ENCODE measurements at regions not wholly inside any gene's neighbourhood (a gene's known extent, or its start where the extent isn't known, plus 50 kb on each side); places are given as distances from the start of the nearest gene placed in this dataset.

DNA sequence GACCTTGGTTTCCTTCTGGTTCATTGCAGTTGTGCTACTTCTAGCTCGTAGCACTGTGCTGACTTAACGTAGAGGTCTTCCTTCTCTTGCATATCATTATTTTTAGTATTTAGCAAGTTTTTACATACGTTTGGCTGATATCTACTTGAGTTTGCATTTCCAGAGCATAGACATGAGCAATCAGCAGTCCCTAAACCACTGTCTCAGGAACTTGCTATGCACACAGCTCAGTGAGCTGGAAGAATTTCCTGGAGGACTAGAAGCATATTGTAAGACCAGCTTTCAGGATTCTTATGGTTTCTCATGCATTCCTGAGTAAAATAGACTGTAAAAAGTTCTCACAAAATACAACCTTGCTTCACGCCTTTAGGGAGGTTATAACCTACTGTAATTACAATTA is 226.7 kb upstream of the PDGFD start:
- CTCF ChIA-PET, result no interaction called here
- TF ChIP-seq SMAD4 (CRISPR knock-in tag; IDR thresholded peaks at IDR 0.05) (no peak), ZNF232 (CRISPR knock-in tag; IDR thresholded peaks at IDR 0.05) (no peak), NR3C1 (CRISPR knock-in tag; conservative IDR thresholded peaks at IDR 0.05; ENCODE audit: low read depth) (no peak), OVOL2 (CRISPR knock-in tag; IDR thresholded peaks at IDR 0.05; ENCODE audit: borderline replicate concordance) (no peak), ELF4 (CRISPR knock-in tag; IDR thresholded peaks at IDR 0.05; ENCODE audit: low read depth) (no peak), CTCF (IDR thresholded peaks at IDR 0.05) (no peak), ZNF416 (CRISPR knock-in tag; IDR thresholded peaks at IDR 0.05) (no peak)
- TF ChIP-seq, protein P1, sequence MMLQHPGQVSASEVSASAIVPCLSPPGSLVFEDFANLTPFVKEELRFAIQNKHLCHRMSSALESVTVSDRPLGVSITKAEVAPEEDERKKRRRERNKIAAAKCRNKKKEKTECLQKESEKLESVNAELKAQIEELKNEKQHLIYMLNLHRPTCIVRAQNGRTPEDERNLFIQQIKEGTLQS (CRISPR knock-in tag; conservative IDR thresholded peaks at IDR 0.05), result no peak
- TF ChIP-seq, protein P2, sequence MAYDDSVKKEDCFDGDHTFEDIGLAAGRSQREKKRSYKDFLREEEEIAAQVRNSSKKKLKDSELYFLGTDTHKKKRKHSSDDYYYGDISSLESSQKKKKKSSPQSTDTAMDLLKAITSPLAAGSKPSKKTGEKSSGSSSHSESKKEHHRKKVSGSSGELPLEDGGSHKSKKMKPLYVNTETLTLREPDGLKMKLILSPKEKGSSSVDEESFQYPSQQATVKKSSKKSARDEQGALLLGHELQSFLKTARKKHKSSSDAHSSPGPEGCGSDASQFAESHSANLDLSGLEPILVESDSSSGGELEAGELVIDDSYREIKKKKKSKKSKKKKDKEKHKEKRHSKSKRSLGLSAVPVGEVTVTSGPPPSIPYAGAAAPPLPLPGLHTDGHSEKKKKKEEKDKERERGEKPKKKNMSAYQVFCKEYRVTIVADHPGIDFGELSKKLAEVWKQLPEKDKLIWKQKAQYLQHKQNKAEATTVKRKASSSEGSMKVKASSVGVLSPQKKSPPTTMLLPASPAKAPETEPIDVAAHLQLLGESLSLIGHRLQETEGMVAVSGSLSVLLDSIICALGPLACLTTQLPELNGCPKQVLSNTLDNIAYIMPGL (CRISPR knock-in tag; IDR thresholded peaks at IDR 0.05), result no peak
- no peak for ATAC-seq
- Mint-ChIP-seq H3K4me3 (no peak overlapping the region), H3K27ac (no peak overlapping the region), H3K9me3 (peaks cover 5% of the 10 kb centered on the region; the same call in 1 of the 2 replicates), H3K27me3 (ENCODE audit: low read depth) (no peaks in the 10 kb centered on the region), H3K36me3 (no peaks in the 10 kb centered on the region), H3K4me1 (peaks cover 18% of the 10 kb centered on the region)
- DNase-seq (ENCODE audit: low spot score), result no peak
- POLR2A ChIA-PET, result no interaction called here

GRCh38 chr11:104385884-104386283 is 221.9 kb upstream of the PDGFD start:
- DNase-seq (ENCODE audit: low spot score) (no peak), ATAC-seq (no peak)
- H3K4me3 Mint-ChIP-seq, result no peak overlapping the region
- H3K36me3 Mint-ChIP-seq, result no peaks in the 10 kb centered on the region
- H3K27me3 Mint-ChIP-seq (ENCODE audit: low read depth), result no peaks in the 10 kb centered on the region
- no peak overlapping the region for H3K27ac Mint-ChIP-seq
- POLR2A ChIA-PET, result no interaction called here
- no peak for TF ChIP-seq ZNF396 (CRISPR knock-in tag; IDR thresholded peaks at IDR 0.05; ENCODE audit: borderline replicate concordance)
- TF ChIP-seq RORB (CRISPR knock-in tag; IDR thresholded peaks at IDR 0.05), result no peak
- no peak for TF ChIP-seq NFYB (CRISPR knock-in tag; conservative IDR thresholded peaks at IDR 0.05; ENCODE audit: low read depth)
- no peak for TF ChIP-seq USF2 (CRISPR knock-in tag; IDR thresholded peaks at IDR 0.05)
- TF ChIP-seq, protein P3, sequence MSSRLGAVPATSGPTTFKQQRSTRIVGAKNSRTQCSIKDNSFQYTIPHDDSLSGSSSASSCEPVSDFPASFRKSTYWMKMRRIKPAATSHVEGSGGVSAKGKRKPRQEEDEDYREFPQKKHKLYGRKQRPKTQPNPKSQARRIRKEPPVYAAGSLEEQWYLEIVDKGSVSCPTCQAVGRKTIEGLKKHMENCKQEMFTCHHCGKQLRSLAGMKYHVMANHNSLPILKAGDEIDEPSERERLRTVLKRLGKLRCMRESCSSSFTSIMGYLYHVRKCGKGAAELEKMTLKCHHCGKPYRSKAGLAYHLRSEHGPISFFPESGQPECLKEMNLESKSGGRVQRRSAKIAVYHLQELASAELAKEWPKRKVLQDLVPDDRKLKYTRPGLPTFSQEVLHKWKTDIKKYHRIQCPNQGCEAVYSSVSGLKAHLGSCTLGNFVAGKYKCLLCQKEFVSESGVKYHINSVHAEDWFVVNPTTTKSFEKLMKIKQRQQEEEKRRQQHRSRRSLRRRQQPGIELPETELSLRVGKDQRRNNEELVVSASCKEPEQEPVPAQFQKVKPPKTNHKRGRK (CRISPR knock-in tag; IDR thresholded peaks at IDR 0.05; ENCODE audit: borderline replicate concordance), result no peak
- no peak for TF ChIP-seq ATF2 (CRISPR knock-in tag; IDR thresholded peaks at IDR 0.05; ENCODE audit: borderline replicate concordance, low read depth)
- TF ChIP-seq, protein P4, sequence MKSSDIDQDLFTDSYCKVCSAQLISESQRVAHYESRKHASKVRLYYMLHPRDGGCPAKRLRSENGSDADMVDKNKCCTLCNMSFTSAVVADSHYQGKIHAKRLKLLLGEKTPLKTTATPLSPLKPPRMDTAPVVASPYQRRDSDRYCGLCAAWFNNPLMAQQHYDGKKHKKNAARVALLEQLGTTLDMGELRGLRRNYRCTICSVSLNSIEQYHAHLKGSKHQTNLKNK (CRISPR knock-in tag; IDR thresholded peaks at IDR 0.05), result no peak
- TF ChIP-seq FOXK1 (CRISPR knock-in tag; IDR thresholded peaks at IDR 0.05), result no peak
- no peak for TF ChIP-seq NR1H2 (CRISPR knock-in tag; IDR thresholded peaks at IDR 0.05)
- TF ChIP-seq OVOL2 (CRISPR knock-in tag; IDR thresholded peaks at IDR 0.05; ENCODE audit: borderline replicate concordance), result no peak
- TF ChIP-seq TEAD4 (CRISPR knock-in tag; IDR thresholded peaks at IDR 0.05), result no peak
- TF ChIP-seq TP53 (CRISPR knock-in tag; IDR thresholded peaks at IDR 0.05), result no peak
- TF ChIP-seq, protein P5, sequence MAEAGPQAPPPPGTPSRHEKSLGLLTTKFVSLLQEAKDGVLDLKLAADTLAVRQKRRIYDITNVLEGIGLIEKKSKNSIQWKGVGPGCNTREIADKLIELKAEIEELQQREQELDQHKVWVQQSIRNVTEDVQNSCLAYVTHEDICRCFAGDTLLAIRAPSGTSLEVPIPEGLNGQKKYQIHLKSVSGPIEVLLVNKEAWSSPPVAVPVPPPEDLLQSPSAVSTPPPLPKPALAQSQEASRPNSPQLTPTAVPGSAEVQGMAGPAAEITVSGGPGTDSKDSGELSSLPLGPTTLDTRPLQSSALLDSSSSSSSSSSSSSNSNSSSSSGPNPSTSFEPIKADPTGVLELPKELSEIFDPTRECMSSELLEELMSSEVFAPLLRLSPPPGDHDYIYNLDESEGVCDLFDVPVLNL (CRISPR knock-in tag; IDR thresholded peaks at IDR 0.05; ENCODE audit: borderline replicate concordance, low read depth), result no peak
- no peak for TF ChIP-seq ZBTB21 (CRISPR knock-in tag; IDR thresholded peaks at IDR 0.05; ENCODE audit: borderline replicate concordance)
- CTCF ChIA-PET, result no interaction called here
- peaks cover 10% of the 10 kb centered on the region for H3K4me1 Mint-ChIP-seq
- H3K9me3 Mint-ChIP-seq, result no peaks in the 10 kb centered on the region
